ENCODE measurements at regions not wholly inside any gene's neighbourhood (a gene's known extent, or its start where the extent isn't known, plus 50 kb on each side); places are given as distances from the start of the nearest gene placed in this dataset.

GRCh38 chr2:181828122-181828705 is 63.3 kb upstream of the ITPRID2 start:
- H3K27ac ChIP-seq (ENCODE audit: low read depth, low read length), result no peak overlapping the region
- no peaks in the 10 kb centered on the region for H3K36me3 ChIP-seq (ENCODE audit: insufficient read depth, low read length)
- H3K4me1 ChIP-seq (ENCODE audit: insufficient read depth, low read length), result no peaks in the 10 kb centered on the region
- H3K4me2 ChIP-seq (ENCODE audit: insufficient read depth, low read length), result no peak overlapping the region
- H3K79me2 ChIP-seq (ENCODE audit: insufficient read depth, low read length), result no peaks in the 10 kb centered on the region
- peak; percentile 1 for DNase-seq (ENCODE audit: insufficient read length, low spot score, missing footprints)
- no peak overlapping the region for H2AFZ ChIP-seq (ENCODE audit: low read length)
- no peak for TF ChIP-seq CTCF (IDR thresholded peaks at IDR 0.05; ENCODE audit: extremely low read depth, low read depth, low read length)
- H4K20me1 ChIP-seq (ENCODE audit: insufficient read depth, low read length), result no peaks in the 10 kb centered on the region
- no peaks in the 10 kb centered on the region for H3K27me3 ChIP-seq (ENCODE audit: insufficient read depth, low read length)
- no peaks in the 10 kb centered on the region for H3K9me3 ChIP-seq (ENCODE audit: low read depth, low read length)
- no peak overlapping the region for H3K4me3 ChIP-seq (ENCODE audit: insufficient read depth, low read length)

- Histone ChIP-seq H3K4me2 (ENCODE audit: insufficient read depth, low read length) (no peak overlapping the region), H3K79me2 (ENCODE audit: insufficient read depth, low read length) (no peaks in the 10 kb centered on the region), H4K20me1 (ENCODE audit: insufficient read depth, low read length) (no peaks in the 10 kb centered on the region), H3K4me3 (ENCODE audit: insufficient read depth, low read length) (no peak overlapping the region), H3K36me3 (ENCODE audit: insufficient read depth, low read length) (no peaks in the 10 kb centered on the region), H2AFZ (ENCODE audit: low read length) (no peak overlapping the region), H3K27me3 (ENCODE audit: insufficient read depth, low read length) (no peaks in the 10 kb centered on the region), H3K9me3 (ENCODE audit: low read depth, low read length) (no peaks in the 10 kb centered on the region), H3K4me1 (ENCODE audit: insufficient read depth, low read length) (no peaks in the 10 kb centered on the region), H3K27ac (ENCODE audit: low read depth, low read length) (no peak overlapping the region)
- no peak for DNase-seq (ENCODE audit: insufficient read length, low spot score, missing footprints)
- no peak for TF ChIP-seq CTCF (IDR thresholded peaks at IDR 0.05; ENCODE audit: extremely low read depth, low read depth, low read length)
Observed at GRCh38 chr2:181829230-181829629, 62.3 kb upstream of the ITPRID2 start.

- no peaks in the 10 kb centered on the region for H4K20me1 ChIP-seq (ENCODE audit: insufficient read depth, low read length)
- no peaks in the 10 kb centered on the region for H3K4me1 ChIP-seq (ENCODE audit: insufficient read depth, low read length)
- TF ChIP-seq CTCF (IDR thresholded peaks at IDR 0.05; ENCODE audit: extremely low read depth, low read depth, low read length), result no peak
- no peaks in the 10 kb centered on the region for H3K9me3 ChIP-seq (ENCODE audit: low read depth, low read length)
- H2AFZ ChIP-seq (ENCODE audit: low read length), result no peak overlapping the region
- no peaks in the 10 kb centered on the region for H3K27me3 ChIP-seq (ENCODE audit: insufficient read depth, low read length)
- no peaks in the 10 kb centered on the region for H3K79me2 ChIP-seq (ENCODE audit: insufficient read depth, low read length)
- no peak overlapping the region for H3K4me3 ChIP-seq (ENCODE audit: insufficient read depth, low read length)
- no peak for DNase-seq (ENCODE audit: insufficient read length, low spot score, missing footprints)
- no peak overlapping the region for H3K27ac ChIP-seq (ENCODE audit: low read depth, low read length)
- no peak overlapping the region for H3K4me2 ChIP-seq (ENCODE audit: insufficient read depth, low read length)
- H3K36me3 ChIP-seq (ENCODE audit: insufficient read depth, low read length), result no peaks in the 10 kb centered on the region
Observed at GRCh38 chr2:181832015-181832414, 59.5 kb upstream of the ITPRID2 start.

- Histone ChIP-seq H3K36me3 (ENCODE audit: insufficient read depth, low read length) (no peaks in the 10 kb centered on the region), H3K4me3 (ENCODE audit: insufficient read depth, low read length) (no peak overlapping the region), H3K4me2 (ENCODE audit: insufficient read depth, low read length) (no peak overlapping the region), H2AFZ (ENCODE audit: low read length) (no peak overlapping the region), H3K4me1 (ENCODE audit: insufficient read depth, low read length) (no peaks in the 10 kb centered on the region), H3K79me2 (ENCODE audit: insufficient read depth, low read length) (no peaks in the 10 kb centered on the region), H3K27me3 (ENCODE audit: insufficient read depth, low read length) (no peaks in the 10 kb centered on the region), H4K20me1 (ENCODE audit: insufficient read depth, low read length) (no peaks in the 10 kb centered on the region), H3K9me3 (ENCODE audit: low read depth, low read length) (no peaks in the 10 kb centered on the region), H3K27ac (ENCODE audit: low read depth, low read length) (no peak overlapping the region)
- no peak for DNase-seq (ENCODE audit: insufficient read length, low spot score, missing footprints)
- TF ChIP-seq CTCF (IDR thresholded peaks at IDR 0.05; ENCODE audit: extremely low read depth, low read depth, low read length), result no peak
Observed at GRCh38 chr2:181836583-181836982, 54.9 kb upstream of the ITPRID2 start.
